H9 (cell line): ENCODE measurements at regions not wholly inside any gene's neighbourhood (a gene's known extent, or its start where the extent isn't known, plus 50 kb on each side); places are given as distances from the start of the nearest gene placed in this dataset.

Source experiments
- DNase-seq: peaks from one replicate; pipeline ENCODE4 v3.0.0-alpha.2; 2017
- H2AFZ ChIP-seq: one replicate; pipeline ENCODE4 v1.6.1; 2013; ENCODE audit warnings: mild to moderate bottlenecking, low read length, control low read depth, moderate library complexity
- H2AK5ac ChIP-seq: 2 replicates; pipeline ENCODE4 v1.6.1; 2013; ENCODE audit warnings: low read length, control low read depth, mixed read lengths; ENCODE audit not compliant: insufficient read length
- H2BK120ac ChIP-seq: one replicate; pipeline ENCODE4 v1.6.1; 2013; ENCODE audit warnings: low read depth, mild to moderate bottlenecking, low read length, control low read depth, inconsistent platforms; ENCODE audit not compliant: poor library complexity, severe bottlenecking
- H2BK12ac ChIP-seq: 2 replicates; pipeline ENCODE4 v1.6.1; 2013; ENCODE audit warnings: low read length, control low read depth, mixed read lengths, low read depth; ENCODE audit not compliant: insufficient read length
- H2BK15ac ChIP-seq: 2 replicates; pipeline ENCODE4 v1.6.1; 2013; ENCODE audit warnings: low read depth, low read length, control low read depth
- H2BK20ac ChIP-seq: one replicate; pipeline ENCODE4 v1.6.1; 2013; ENCODE audit warnings: low read depth, mild to moderate bottlenecking, low read length, control low read depth, inconsistent platforms; ENCODE audit not compliant: poor library complexity, severe bottlenecking
- H2BK5ac ChIP-seq: 2 replicates; pipeline ENCODE4 v1.6.1; 2013; ENCODE audit warnings: low read length, control low read depth, mixed read lengths; ENCODE audit not compliant: insufficient read length
- H3K14ac ChIP-seq: 2 replicates; pipeline ENCODE4 v1.6.1; 2013; ENCODE audit warnings: low read length, control low read depth; ENCODE audit not compliant: insufficient read depth
- H3K18ac ChIP-seq: 2 replicates; pipeline ENCODE4 v1.6.1; 2013; ENCODE audit warnings: low read depth, mild to moderate bottlenecking, mixed read lengths, low read length, control low read depth; ENCODE audit not compliant: insufficient read length
- H3K23ac ChIP-seq: 2 replicates; pipeline ENCODE4 v1.6.1; 2013; ENCODE audit warnings: low read length, control low read depth, mixed read lengths, low read depth; ENCODE audit not compliant: insufficient read length
- H3K23me2 ChIP-seq: 2 replicates; pipeline ENCODE4 v1.6.1; 2013; ENCODE audit warnings: low read depth, mild to moderate bottlenecking, mixed read lengths, low read length, control low read depth; ENCODE audit not compliant: insufficient read length, poor library complexity, severe bottlenecking
- H3K27ac ChIP-seq: 2 replicates; pipeline ENCODE4 v1.5.1; 2013; ENCODE audit warnings: low read length, control low read depth, mixed read lengths, low read depth; ENCODE audit not compliant: insufficient read length
- H3K27me3 ChIP-seq: 2 replicates; pipeline ENCODE4 v1.6.1; 2013; ENCODE audit warnings: low read length, control low read depth, inconsistent platforms; ENCODE audit not compliant: insufficient read depth
- H3K4ac ChIP-seq: 2 replicates; pipeline ENCODE4 v1.6.1; 2013; ENCODE audit warnings: low read depth, mild to moderate bottlenecking, control low read depth, inconsistent platforms, low read length, moderate library complexity
- H3K4me1 ChIP-seq: 2 replicates; pipeline ENCODE4 v1.6.1; 2013; ENCODE audit warnings: low read length, control low read depth, inconsistent platforms; ENCODE audit not compliant: insufficient read depth
- H3K4me2 ChIP-seq: 2 replicates; pipeline ENCODE4 v1.6.1; 2013; ENCODE audit warnings: low read length, control low read depth, mixed read lengths; ENCODE audit not compliant: insufficient read length, insufficient read depth
- H3K56ac ChIP-seq: 2 replicates; pipeline ENCODE4 v1.6.1; 2013; ENCODE audit warnings: low read depth, mild to moderate bottlenecking, mixed read lengths, low read length, control low read depth; ENCODE audit not compliant: insufficient read length
- H3K79me1 ChIP-seq: 2 replicates; pipeline ENCODE4 v1.6.1; 2013; ENCODE audit warnings: low read depth, mild to moderate bottlenecking, moderate library complexity, low read length, control low read depth, inconsistent platforms; ENCODE audit not compliant: insufficient read depth, poor library complexity, severe bottlenecking
- H3K79me2 ChIP-seq: 2 replicates; pipeline ENCODE4 v1.6.1; 2013; ENCODE audit warnings: low read length, control low read depth, inconsistent platforms; ENCODE audit not compliant: insufficient read depth
- H3K9ac ChIP-seq: 2 replicates; pipeline ENCODE4 v1.6.1; 2013; ENCODE audit warnings: low read length, control low read depth, mixed read lengths; ENCODE audit not compliant: insufficient read length; ENCODE audit errors: extremely low read depth
- H3K9me3 ChIP-seq: one replicate; pipeline ENCODE4 v1.6.1; 2013; ENCODE audit warnings: low read depth, low read length, inconsistent platforms; ENCODE audit not compliant: control insufficient read depth
- H3T11ph ChIP-seq: one replicate; pipeline ENCODE4 v1.6.1; 2013; ENCODE audit warnings: mild to moderate bottlenecking, low read length, control low read depth, inconsistent platforms
- H4K20me1 ChIP-seq: one replicate; pipeline ENCODE4 v1.6.1; 2013; ENCODE audit not compliant: control insufficient read depth, insufficient read length, insufficient read depth
- H4K5ac ChIP-seq: 2 replicates; pipeline ENCODE4 v1.6.1; 2013; ENCODE audit warnings: low read depth, mild to moderate bottlenecking, mixed read lengths, low read length, control low read depth; ENCODE audit not compliant: insufficient read length
- H4K8ac ChIP-seq: replicated peaks from 2 replicates; pipeline ENCODE4 v1.6.1; 2013; ENCODE audit warnings: low read length, control low read depth, mixed read lengths, low read depth; ENCODE audit not compliant: insufficient read length
- H4K91ac ChIP-seq: 2 replicates; pipeline ENCODE4 v1.6.1; 2013; ENCODE audit warnings: low read depth, mild to moderate bottlenecking, moderate library complexity, mixed read lengths, low read length, control low read depth; ENCODE audit not compliant: insufficient read length
- H3K27ac Mint-ChIP-seq, 3 experiments: 2 replicates in 2 of 3; 3 replicates in 1 of 3; pipeline ENCODE4 v1.8.0; 2020 to 2021; ENCODE audit warnings: mixed read lengths in 3 of 3, mild to moderate bottlenecking in 1 of 3, moderate library complexity in 1 of 3
- H3K27me3 Mint-ChIP-seq: 2 replicates; pipeline ENCODE4 v1.8.0; 2021; ENCODE audit warnings: low read depth, mild to moderate bottlenecking, moderate library complexity, mixed read lengths
- H3K36me3 Mint-ChIP-seq, 3 experiments: 2 replicates in 2 of 3; 3 replicates in 1 of 3; pipeline ENCODE4 v1.8.0; 2020 to 2021; ENCODE audit warnings: low read depth in 3 of 3, mixed read lengths in 3 of 3; ENCODE audit not compliant: insufficient read depth in 1 of 3
- H3K4me1 Mint-ChIP-seq, 2 experiments: 2 replicates each; pipeline ENCODE4 v1.8.0; 2020; ENCODE audit warnings: mixed read lengths in 2 of 2
- H3K4me3 Mint-ChIP-seq, 2 experiments: 2 replicates in 1 of 2; 3 replicates in 1 of 2; pipeline ENCODE4 v1.8.0; 2020 to 2021; ENCODE audit warnings: mild to moderate bottlenecking in 2 of 2, mixed read lengths in 2 of 2, moderate library complexity in 1 of 2
- H3K9me3 Mint-ChIP-seq, 2 experiments: 2 replicates in 1 of 2; 3 replicates in 1 of 2; pipeline ENCODE4 v1.8.0; 2020; ENCODE audit warnings: mild to moderate bottlenecking in 2 of 2, mixed read lengths in 2 of 2, moderate library complexity in 1 of 2
- WGBS: extraction: QIAGEN DNeasy Blood & Tissue Kit; methylation state at CpG from one replicate; pipeline ENCODE4 v1.1.7; 2013; ENCODE audit warnings: missing lambda C conversion rate, low lambda C conversion rate, mixed read lengths; ENCODE audit not compliant: insufficient read length; ENCODE audit errors: extremely low coverage; 5-methylcytosine and 5-hydroxymethylcytosine counted together
- TF ChIP-seq, protein P1 (sequence below): fragments of 200-600 bp; sonication (generic); conservative IDR thresholded peaks from 3 replicates; pipeline ENCODE4 v1.8.0; 2021; ENCODE audit warnings: antibody characterized with exemption, mild to moderate bottlenecking

GRCh38 chr7:51757960-51758359, 441.4 kb upstream of the COBL start:
- H3K56ac ChIP-seq: no peak overlapping the region
- H3K27me3 ChIP-seq: no peaks in the 10 kb centered on the region
- no peak overlapping the region for H3K23ac ChIP-seq
- H3K79me1 ChIP-seq: no peaks in the 10 kb centered on the region
- no peak overlapping the region for H3K4ac ChIP-seq
- H4K20me1 ChIP-seq: no peaks in the 10 kb centered on the region
- no peaks in the 10 kb centered on the region for H3K4me1 Mint-ChIP-seq
- no peaks in the 10 kb centered on the region for H3K4me1 ChIP-seq
- H3K4me3 Mint-ChIP-seq: no peak overlapping the region
- no peaks in the 10 kb centered on the region for H3K23me2 ChIP-seq
- H2BK20ac ChIP-seq: no peak overlapping the region
- no peak overlapping the region for H4K8ac ChIP-seq
- H3K27me3 Mint-ChIP-seq: no peaks in the 10 kb centered on the region; the same call in 1 of the 2 replicates
- no peak overlapping the region for H2BK5ac ChIP-seq
- no peak overlapping the region for H4K5ac ChIP-seq
- H2AK5ac ChIP-seq: no peak overlapping the region
- no peak overlapping the region for H2BK120ac ChIP-seq
- DNase-seq: no peak
- no peak overlapping the region for H2BK12ac ChIP-seq
- no peak overlapping the region for H3K9ac ChIP-seq
- peak overlapping the region in 2 of 3 experiments; percentile 69 to 76; a peak in 3 of 7 replicates for H3K27ac Mint-ChIP-seq
- no peaks in the 10 kb centered on the region for H3K9me3 Mint-ChIP-seq
- TF ChIP-seq, protein P1, sequence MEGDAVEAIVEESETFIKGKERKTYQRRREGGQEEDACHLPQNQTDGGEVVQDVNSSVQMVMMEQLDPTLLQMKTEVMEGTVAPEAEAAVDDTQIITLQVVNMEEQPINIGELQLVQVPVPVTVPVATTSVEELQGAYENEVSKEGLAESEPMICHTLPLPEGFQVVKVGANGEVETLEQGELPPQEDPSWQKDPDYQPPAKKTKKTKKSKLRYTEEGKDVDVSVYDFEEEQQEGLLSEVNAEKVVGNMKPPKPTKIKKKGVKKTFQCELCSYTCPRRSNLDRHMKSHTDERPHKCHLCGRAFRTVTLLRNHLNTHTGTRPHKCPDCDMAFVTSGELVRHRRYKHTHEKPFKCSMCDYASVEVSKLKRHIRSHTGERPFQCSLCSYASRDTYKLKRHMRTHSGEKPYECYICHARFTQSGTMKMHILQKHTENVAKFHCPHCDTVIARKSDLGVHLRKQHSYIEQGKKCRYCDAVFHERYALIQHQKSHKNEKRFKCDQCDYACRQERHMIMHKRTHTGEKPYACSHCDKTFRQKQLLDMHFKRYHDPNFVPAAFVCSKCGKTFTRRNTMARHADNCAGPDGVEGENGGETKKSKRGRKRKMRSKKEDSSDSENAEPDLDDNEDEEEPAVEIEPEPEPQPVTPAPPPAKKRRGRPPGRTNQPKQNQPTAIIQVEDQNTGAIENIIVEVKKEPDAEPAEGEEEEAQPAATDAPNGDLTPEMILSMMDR: no peak
- no peak overlapping the region for H3K4me2 ChIP-seq
- H3K18ac ChIP-seq: no peak overlapping the region
- no peak overlapping the region for H3K27ac ChIP-seq
- no peak overlapping the region for H3K14ac ChIP-seq
- no peak overlapping the region for H2AFZ ChIP-seq
- no peaks in the 10 kb centered on the region for H3K9me3 ChIP-seq
- no peak overlapping the region for H3T11ph ChIP-seq
- no peak overlapping the region for H4K91ac ChIP-seq
- H3K79me2 ChIP-seq: no peaks in the 10 kb centered on the region
- H3K36me3 Mint-ChIP-seq: no peaks in the 10 kb centered on the region
- no peak overlapping the region for H2BK15ac ChIP-seq
- no CpG with 5 or more reads among the region's 6 CpGs for WGBS
